NCI-H748 (cell line): ENCODE measurements at regions not wholly inside any gene's neighbourhood (a gene's known extent, or its start where the extent isn't known, plus 50 kb on each side); places are given as distances from the start of the nearest gene placed in this dataset.

Experiments
- DNase-seq: peaks from one replicate; lab custom pipeline; 2025; ENCODE audit not compliant: unreplicated experiment; lab: John Stamatoyannopoulos, UW

DNA sequence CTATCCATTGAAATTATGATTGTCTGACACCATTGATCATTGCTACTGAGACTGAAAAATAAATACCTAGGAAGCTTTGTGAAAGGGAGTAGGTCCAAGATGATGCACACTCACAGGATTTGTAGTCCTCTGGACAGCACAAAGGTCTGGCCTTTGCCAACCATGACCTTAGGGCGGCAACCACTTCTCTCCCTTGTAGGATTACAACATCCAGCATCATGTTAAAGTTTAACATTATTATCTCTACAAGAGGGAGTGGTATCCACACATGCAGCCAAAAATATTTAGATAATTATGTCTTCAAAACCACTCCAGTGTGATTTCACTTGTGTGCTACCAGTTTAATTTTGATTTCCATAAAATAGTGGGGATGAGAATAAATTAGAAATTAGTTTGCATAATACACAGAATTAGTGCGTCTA lies 51.1 kb upstream of the NHSL1 start:
- DNase-seq = no peak

DNA sequence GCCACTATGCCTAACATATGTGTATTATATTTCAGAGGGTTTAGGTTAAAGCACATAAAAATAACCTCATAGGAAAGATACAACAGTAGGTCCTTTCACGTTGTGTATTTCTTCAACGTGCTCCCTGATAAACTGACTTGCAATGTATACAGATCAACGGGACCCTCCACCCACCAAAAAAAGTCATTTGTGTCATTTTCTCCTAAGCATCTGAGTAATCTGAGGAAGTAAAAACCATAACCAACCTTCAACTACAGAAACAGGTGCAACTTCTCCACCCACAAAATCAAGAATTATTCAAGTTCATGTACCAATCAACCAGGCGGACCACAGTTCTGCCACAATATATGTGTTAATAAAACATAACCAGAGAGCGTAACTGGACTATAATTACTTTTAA lies 54.9 kb upstream of the NHSL1 start:
- DNase-seq = no peak

DNA sequence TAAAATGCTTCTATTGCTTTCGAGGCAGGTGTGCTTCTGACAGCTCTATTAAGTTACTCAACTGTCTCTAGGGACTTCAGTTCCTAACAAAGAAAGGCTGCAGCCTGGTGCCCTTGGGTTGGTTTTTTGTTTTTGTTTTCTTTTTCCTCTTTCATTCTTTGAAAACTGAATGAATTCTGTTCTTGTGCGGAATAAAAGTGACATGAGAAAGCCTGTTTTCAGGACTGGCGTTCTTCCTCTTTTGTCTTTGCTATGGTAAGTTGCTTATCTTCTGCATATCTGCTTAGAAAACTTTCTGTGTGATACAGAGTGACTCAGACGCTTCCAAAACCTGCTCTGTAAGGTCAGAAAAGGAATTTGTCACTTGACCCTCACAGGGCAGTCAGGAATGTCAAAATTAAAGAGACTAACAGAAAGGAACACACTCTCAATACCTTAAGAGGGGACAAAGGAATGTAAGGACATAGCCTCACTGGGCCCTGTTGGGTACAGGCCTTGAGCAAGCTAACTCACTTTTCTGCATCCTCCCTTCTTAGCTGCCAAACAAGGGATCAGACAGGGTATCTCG lies 56.2 kb upstream of the NHSL1 start:
- DNase-seq = no peak

DNA sequence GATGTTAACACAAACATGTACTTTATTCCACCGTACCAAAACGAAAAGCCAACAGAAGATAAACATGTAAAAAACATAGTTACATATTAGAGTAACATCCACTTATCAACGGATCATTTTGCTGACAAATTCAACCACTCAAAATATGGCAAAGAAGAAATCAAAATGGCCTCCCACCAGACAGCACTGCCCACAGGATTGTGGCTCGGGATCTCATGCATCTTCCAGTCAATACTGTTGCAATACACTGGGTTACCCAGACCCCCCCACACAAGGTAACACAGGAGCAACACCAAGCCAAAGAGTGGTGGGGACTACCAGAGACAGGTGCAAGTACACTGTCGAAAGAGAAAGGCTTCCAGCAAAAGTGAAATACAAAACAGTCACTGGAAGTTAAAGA lies 57.9 kb upstream of the NHSL1 start:
- DNase-seq = no peak

DNA sequence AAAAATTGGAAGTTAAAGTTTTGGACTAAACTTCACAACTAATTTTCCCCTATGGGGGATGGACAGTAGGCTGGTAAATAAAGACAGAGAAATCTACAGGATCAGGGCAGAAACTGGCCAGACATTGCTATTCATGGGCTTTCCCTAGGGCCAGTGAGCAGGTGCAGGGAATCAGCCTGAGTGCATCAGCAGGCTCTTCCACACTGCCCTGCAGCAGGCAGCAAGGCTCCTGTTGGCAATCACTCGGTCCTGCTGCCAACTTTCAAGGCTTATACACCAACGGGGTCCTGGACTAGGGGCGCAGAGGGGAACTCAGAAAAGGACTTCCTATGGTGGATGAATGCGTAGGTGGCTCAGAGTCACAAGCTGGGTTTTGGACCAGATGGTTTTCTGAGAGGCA lies 59.8 kb upstream of the NHSL1 start:
- no peak for DNase-seq

DNA sequence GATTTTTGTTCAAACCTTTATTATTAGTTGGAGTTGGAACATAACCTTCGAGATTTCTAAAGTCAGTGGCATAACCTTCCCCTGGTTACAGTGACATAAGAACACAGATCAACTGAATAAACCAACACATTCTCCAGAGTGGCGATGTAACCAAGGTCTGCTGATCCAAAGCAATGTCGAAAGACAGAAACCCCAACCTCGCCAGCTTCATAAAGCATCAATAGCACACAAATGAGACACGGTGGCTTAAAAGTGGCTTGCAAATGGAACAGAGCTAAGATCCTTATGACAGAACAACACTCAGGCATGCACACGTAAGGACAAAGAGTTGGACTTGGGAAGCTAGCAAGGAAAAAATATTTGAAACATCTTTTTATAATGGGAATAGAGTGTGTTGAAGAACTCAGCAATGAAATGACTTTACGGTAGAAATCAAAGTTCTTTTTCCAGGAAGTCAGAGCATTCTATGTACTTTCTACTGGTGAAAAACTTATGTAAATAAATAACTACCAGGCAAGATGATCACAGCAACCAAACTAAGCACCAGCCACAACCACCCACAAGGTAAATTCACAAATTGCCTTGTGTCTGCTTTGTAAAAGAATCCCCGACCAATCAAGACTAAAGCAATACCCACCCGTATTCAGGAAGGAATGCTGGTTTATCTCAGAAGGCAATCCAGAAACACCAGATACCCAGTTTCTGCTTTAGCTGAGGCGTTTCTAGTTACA lies 61.0 kb upstream of the NHSL1 start:
- DNase-seq = no peak

DNA sequence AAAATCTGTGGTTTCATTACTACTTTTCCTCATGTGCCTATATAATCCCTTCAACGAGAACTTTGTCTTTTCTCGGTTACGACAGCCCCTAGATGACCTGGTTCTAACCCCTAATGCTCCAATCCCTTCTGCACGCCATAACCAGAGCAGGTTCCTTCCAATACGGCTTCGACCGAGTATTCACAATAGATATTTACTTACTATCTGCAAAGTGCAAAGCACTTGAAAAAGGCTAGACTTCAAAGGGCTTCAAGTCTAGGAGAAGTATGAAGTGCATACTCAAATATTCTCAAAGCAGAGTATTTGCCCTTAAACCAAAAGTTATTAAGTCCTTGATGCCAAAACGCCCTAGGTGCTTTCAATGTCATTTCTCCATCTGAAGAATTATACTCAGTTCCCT lies 63.4 kb upstream of the NHSL1 start:
- no peak for DNase-seq

DNA sequence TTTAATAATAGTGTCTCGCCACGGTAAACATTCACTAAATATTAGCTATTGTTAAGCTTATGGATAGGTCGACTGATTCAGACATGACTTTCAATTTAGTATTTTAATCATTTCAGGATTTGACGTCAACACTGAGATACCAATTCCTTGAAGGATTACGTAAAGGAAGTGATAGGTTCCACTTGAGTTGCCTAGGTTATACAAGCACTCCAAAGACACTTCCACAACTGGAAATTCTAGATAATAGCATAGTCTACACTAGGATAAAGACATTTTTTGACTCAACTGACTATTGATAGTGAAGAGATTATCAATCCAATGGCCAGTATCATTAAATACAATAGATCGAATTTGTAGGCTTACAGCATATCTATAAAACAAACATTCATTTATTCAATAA lies 63.9 kb upstream of the NHSL1 start:
- DNase-seq = no peak

DNA sequence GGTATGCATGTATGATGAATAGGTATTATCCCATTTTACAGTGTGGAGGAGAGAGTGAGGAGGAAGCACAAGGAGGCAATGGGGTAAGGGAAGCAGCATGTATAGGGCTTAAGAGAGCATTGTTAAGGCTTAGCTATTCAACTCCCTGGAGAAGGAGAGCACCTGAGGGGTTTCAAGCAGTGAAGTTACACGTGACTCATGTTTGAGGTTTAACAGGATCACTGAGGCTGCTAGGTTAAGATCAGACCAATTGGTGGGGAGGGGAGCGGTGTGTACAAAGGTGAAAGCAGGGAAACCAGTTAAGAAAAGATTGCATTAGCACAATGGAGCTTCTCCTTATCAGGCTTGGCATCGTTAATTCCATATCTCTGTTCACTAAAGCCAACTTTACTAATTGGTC lies 64.4 kb upstream of the NHSL1 start:
- no peak for DNase-seq

DNA sequence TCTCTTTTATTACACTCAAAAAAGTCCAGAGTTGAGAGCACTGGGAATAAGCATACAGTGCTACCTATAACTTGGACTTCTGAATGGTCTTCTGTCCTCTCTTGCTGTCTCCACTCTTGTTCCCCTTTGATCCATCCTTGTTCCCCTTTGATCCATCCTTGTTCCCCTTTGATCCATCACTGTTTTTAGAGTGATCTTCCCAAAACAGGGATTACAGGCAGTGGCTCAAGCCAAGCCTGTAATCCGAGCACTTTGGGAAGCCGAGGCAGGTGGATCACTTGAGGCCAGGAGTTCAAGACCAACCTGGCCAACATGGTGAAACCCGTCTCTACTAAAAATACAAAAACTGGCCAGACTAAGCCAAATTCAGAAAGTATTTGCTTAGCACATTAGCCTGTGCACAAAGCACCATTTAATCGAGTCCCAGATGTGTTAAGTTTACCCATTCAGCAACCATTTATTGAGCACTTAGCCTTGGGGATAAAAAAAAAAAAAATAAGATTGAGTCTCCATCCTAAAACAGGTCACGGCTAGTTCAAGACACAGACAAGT lies 65.0 kb upstream of the NHSL1 start:
- DNase-seq = no peak

DNA sequence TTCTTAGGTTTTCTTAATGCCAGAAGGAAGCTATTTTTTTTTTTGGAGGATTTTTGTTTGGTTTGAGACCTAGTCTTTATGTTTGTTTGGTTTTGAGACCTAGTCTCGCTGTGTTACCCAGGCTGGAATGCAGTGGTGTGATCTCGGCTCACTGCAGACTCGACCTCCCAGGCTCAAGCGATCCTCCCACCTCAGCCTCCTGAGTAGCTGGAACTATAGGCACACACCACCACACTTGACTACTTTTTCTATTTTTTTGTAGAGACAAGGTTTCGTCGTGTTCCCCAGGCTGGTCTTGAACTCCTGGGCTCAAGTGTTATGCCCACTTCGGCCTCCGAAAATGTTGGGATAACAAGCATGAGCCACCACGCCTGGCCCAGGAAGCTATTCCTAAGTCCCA lies 67.8 kb upstream of the NHSL1 start:
- DNase-seq = no peak

DNA sequence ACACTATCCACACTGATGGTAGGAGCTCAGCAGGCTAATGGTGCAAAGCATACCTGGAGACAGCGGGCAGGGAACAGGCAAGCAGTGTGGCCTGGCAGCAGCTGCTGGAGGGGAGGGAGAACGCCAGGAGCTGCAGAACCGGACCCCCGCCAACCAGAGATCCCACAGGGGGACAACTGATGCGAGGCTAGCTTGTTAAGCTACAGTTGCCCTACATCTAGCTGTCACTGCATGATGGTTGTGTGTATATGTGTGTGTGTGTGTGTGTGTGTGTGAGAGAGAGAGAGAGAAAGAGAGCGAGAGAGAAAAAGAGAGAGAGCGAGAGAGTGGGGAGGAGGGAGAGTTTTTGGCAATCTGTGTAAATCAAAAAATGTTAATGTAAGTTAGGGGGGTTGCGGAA lies 69.7 kb upstream of the NHSL1 start:
- no peak for DNase-seq

DNA sequence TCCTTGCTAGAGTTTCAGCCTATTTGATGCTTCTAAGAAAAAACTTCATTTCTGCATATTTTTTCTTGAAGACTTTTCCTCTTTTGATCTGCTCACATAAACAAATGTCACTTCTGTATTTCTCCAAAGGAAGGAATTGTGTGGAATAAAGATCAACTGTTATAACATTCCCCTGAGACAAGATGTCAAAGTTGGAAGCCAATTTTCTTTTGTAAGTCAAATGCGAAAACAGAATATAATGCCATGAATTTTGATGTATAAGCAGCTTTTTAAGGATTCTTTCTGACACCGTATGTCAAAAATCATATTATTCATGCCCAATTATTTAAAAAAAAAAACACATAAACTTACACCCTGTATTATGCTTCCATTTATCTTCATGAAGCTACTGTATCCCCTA lies 70.3 kb upstream of the NHSL1 start:
- no peak for DNase-seq

DNA sequence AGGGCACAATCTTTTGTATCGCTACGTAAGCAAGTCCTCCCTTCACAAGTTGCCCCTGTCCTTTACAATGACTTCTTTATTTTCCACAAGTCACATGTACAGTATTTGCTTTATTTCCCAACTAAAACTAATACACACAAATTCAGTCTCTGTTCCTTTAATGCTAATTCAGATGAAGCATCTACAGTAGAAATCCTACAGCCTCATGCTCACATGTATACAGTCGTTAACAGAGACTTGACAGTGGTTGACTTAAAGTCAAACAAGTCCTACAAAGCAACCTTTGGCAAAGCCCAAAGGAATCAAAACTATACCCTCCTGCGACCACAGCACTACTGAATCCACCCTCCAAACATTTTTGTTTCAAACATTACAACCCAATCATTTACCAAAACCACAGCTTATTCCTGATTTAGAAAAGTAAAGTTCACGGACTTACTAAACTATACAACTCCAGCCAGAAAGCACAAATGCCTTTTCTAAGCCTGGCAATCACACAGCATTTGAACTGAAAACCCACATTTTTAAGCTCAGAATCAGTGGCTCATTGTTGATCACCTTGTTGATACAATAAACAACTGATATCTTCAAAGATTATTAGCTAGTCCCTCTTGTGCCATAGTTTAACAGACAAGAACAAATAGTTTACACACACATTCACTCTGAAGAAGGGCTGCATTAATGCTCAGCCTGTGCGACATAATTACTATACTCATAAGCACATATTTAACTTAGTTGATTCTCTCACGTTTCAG lies 70.9 kb upstream of the NHSL1 start:
- no peak for DNase-seq

DNA sequence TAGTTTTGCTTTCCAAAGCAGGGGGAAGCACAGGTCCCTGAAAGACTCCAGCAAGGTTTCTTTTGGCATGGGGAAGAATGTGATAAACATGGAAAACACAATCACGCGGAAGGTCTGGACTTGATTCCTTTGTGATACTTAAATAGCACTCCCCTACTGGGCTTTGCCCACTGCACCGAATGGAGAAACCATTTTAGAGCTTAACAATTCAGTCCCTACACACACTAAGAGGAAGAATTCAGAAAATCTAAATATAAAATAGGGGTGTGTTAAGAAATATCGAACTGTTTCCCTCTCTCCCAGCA lies 71.4 kb upstream of the NHSL1 start:
- DNase-seq = peak; percentile 21

DNA sequence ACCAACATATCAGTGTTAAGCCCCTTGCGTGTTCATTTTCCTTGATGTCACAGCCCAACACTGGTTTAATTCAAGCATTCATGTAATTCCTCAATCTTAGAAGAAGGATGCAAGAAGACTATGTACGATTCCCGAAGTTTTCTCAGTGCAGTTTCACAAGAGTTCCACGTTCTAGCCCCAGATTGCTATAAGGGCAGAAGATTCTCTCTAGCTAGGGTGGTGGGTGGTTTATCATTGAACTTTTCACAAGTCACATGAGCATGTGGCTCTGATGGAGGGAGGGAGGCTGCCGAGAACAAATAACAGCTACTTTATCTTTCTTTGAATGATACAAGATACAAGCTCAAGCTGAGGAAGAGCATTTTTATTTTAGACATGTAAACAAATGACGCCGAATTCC lies 71.9 kb upstream of the NHSL1 start:
- no peak for DNase-seq

DNA sequence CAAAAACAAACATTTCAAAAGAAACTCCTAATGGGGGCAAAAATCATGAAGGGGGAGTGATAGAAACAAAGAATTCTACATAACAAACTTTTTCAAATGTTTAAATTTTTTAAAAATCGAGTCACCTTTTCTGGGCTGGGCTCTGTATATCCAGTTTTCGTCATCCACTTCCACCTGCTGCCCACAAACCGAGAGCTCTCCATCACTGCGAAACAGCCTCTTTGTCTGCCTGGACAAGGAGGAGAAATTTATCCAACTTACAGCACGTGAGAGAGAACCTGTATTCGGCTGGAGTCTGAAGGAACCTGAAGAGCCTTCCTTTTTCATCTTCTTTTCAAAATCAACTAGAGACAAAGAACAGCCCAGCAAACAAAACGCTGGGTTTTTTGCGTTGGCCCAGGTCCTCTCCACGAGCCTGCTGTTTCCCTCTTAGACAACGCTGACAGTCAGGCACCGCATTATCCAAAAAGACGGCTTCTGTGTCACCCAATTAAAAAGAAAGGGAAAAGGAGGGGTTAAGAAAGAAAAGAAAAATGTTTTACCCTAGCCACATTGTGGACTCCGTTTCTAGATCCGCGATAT lies 72.4 kb upstream of the NHSL1 start:
- peak; percentile 67 for DNase-seq

DNA sequence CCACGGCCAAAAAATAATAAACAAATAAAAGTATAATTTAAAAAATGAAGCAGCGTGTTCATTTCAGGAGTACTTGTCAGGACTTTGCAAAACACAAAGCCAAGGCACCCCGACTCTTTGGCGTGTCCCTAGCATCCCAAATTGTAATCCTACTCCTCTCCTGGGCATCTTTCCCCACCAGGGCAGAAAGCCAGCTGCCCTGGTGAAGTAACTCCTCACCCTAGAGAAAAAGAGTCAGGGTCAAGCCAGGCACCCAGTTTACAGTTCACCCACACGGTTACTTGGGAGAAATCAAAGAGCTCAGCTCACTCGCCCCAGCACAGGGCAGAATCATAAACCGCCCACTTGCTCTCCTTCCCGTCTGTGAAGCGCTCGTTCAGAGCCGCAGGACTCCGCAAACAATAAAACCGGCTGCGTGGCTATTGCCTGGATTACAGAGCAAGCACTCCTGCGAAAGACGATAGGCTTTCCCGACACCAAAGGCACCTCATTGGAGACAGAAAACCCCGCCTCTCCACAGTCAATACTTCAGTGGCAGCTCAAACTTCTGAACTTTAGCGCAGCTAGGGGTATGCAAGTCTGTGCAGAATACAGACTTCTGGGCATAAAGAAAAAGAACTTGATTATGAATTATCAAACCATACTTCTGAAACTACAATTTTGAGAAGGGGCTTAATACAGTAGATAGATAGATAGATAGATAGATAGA lies 73.0 kb upstream of the NHSL1 start:
- DNase-seq = peak; percentile 97

DNA sequence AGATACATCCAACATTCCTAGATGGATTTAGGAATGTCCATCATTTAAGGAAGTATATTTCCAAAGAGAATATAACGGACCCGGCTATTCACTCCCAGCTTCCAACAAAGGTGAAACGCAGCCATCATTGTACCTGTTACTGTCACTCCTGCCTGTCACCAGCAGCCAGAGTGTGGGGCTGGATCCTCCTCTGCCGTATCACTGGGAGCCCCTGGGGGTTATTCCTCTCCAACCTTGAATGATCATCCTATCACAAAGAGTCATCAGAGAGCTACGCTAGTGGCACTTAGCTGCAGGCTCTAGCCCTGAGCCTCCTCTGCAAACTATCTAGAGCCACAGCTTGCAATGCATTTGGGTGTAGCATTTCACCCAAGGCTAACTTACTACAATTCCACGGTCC lies 73.6 kb upstream of the NHSL1 start:
- peak; percentile 13 for DNase-seq

DNA sequence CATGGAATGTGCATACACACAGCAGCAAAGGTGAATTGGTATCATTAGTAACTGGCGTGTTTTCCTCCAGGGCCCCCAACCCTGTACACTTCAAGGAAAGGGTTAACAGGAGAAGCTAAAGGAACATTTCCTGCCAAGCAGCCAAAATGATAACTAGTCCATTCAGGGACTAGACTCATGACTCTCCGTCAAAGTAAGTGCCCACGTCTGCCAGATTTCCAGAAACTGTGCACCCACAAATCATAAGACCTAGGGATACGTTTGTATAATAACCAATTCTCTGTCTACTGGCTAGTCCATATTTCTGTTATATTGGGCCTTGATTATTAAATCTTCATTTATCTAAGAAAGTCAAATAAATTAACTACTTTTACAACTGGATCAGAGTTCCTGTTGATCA lies 76.0 kb upstream of the NHSL1 start:
- no peak for DNase-seq

DNA sequence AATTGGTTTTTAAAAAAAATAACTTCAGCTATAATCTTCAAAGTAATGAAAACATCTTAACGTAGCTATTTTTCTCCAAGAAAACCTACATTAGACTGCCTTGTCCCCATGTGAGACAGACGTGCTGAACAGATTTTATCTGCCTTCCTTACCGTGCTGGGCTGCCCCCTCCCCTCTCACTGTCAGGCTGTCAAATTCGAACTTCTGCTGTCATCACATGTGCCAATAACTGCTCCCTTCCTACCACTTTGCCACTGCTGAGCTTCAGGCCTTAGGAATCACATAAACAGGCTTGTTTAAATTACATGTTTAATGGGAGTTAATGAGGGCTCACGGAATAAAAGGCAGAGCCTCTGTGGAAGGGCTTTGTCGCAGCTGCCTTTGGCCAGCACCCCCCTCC lies 77.0 kb upstream of the NHSL1 start:
- DNase-seq = peak; percentile 74
